HG02852 (cell line): ENCODE measurements at regions not wholly inside any gene's neighbourhood (a gene's known extent, or its start where the extent isn't known, plus 50 kb on each side); places are given as distances from the start of the nearest gene placed in this dataset.

Experiments used
- ATAC-seq: cut with Tn5 transposase; IDR thresholded peaks from one replicate; pipeline ENCODE4 v1.9.1; 2021; ENCODE audit warnings: mild to moderate bottlenecking, moderate library complexity; ENCODE audit not compliant: unreplicated experiment

GRCh38 chr13:34764246-34764645 lies 177.8 kb upstream of the NBEA start:
- no peak for ATAC-seq

GRCh38 chr13:34765446-34766180 lies 176.5 kb upstream of the NBEA start:
- ATAC-seq: no peak

GRCh38 chr13:34767778-34768177 lies 174.3 kb upstream of the NBEA start:
- ATAC-seq: no peak

- no peak for ATAC-seq
Measured at GRCh38 chr13:34772206-34772605, 169.9 kb upstream of the NBEA start.

- ATAC-seq: no peak
Measured at GRCh38 chr13:34772881-34773280, 169.2 kb upstream of the NBEA start.

GRCh38 chr13:34776390-34776981 lies 165.6 kb upstream of the NBEA start:
- no peak for ATAC-seq

GRCh38 chr13:34777089-34777913 lies 164.8 kb upstream of the NBEA start:
- no peak for ATAC-seq

- no peak for ATAC-seq
Measured at GRCh38 chr13:34777914-34778303, 164.2 kb upstream of the NBEA start.

GRCh38 chr13:34779171-34779570 lies 162.9 kb upstream of the NBEA start:
- no peak for ATAC-seq

GRCh38 chr13:34793301-34793700 lies 148.8 kb upstream of the NBEA start:
- no peak for ATAC-seq

GRCh38 chr13:34803756-34804155 lies 138.3 kb upstream of the NBEA start:
- ATAC-seq: no peak

- ATAC-seq: no peak
Measured at GRCh38 chr13:34805347-34805746, 136.7 kb upstream of the NBEA start.

GRCh38 chr13:34808649-34809048 lies 133.4 kb upstream of the NBEA start:
- ATAC-seq: no peak

GRCh38 chr13:34810996-34811395 lies 131.1 kb upstream of the NBEA start:
- no peak for ATAC-seq

GRCh38 chr13:34815526-34815925 lies 126.5 kb upstream of the NBEA start:
- ATAC-seq: no peak

GRCh38 chr13:34816245-34816884 lies 125.7 kb upstream of the NBEA start:
- ATAC-seq: no peak

GRCh38 chr13:34816908-34817665 lies 125.0 kb upstream of the NBEA start:
- no peak for ATAC-seq

GRCh38 chr13:34822650-34823049 lies 119.4 kb upstream of the NBEA start:
- ATAC-seq: no peak

- no peak for ATAC-seq
Measured at GRCh38 chr13:34826432-34826831, 115.6 kb upstream of the NBEA start.

- ATAC-seq: no peak
Measured at GRCh38 chr13:34833562-34834182, 108.4 kb upstream of the NBEA start.
